ENCODE measurements at regions not wholly inside any gene's neighbourhood (a gene's known extent, or its start where the extent isn't known, plus 50 kb on each side); places are given as distances from the start of the nearest gene placed in this dataset.
A peak's percentile ranks its signal among the peaks of the same experiment; 100 is the strongest.
"Not testable (repeated sequence)": the region's sequence is repeated elsewhere in the genome, so short reads cannot be mapped to it uniquely, and the experiment has no call there.

DNA sequence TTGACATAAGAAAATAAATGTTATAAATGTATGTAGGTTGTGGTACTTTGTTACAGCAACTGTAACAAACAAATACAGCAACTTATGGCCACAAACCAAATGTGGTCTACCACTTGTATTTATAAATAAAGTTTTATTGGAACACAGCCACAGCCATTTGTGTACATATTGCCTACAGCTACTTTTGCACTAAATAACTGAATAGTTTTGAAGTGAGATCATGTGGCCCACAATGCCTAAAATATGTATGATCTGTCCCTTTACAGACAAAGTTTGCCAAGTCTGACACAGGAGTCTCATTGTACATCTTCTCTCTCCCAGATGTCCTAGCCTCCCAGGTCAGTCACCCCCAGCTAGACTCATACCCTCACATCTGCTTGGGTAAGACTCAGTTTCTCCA is 283.6 kb upstream of the PRDM9 start:
- no peak for DNase-seq

- no peak for DNase-seq
Measured at GRCh38 chr5:23221831-23222230, 285.6 kb upstream of the PRDM9 start.

DNA sequence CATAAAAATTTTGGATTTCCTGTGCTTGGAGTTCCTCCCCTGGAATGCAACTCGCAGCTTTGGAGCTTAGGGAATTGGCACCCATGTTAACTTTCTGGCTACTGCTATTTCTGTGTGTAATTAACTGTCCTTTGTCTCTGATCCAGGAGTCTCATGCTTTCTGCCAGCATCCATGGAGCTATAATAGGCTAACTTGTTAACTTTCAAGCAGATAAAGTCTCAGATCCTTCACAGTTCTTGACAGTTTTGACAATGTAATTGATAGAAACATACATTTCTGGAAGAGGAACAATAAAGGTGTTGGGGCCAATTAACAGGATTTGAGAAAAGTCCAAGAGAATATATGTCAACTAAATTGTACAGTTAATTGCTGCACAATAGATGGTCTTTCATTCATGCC is 290.2 kb upstream of the PRDM9 start:
- no peak for DNase-seq

GRCh38 chr5:23216345-23216744 is 291.1 kb upstream of the PRDM9 start:
- DNase-seq: no peak

GRCh38 chr5:23208959-23209431 is 298.4 kb upstream of the PRDM9 start:
- no peak for DNase-seq

GRCh38 chr5:23204111-23204510 is 303.3 kb upstream of the PRDM9 start:
- no peak for DNase-seq

- no peak for DNase-seq
Measured at GRCh38 chr5:23169660-23170416, 316.7 kb upstream of the CDH12 start.

GRCh38 chr5:23164971-23165370 is 311.8 kb upstream of the CDH12 start:
- DNase-seq: no peak

DNA sequence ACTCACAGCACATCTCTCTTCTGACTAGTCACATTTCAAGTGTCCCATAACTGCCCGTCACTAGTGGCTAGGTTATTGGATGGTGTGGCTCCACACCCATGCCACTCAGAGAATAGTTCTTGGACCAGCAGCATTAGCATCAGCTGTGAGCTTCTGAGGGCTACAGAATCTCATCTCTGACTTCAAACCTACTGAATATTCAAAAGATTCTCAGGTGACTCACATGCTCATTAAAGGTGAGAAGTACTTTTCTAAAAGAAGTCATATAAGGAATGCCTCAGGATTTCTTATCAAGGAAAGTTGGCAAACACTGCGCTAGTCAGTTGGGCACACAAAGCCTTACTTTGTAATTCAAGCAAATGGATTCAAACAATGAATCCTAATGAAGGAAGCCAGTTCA is 305.0 kb upstream of the CDH12 start:
- DNase-seq: no peak

- no peak for DNase-seq
Measured at GRCh38 chr5:23157716-23158115, 304.6 kb upstream of the CDH12 start.

DNA sequence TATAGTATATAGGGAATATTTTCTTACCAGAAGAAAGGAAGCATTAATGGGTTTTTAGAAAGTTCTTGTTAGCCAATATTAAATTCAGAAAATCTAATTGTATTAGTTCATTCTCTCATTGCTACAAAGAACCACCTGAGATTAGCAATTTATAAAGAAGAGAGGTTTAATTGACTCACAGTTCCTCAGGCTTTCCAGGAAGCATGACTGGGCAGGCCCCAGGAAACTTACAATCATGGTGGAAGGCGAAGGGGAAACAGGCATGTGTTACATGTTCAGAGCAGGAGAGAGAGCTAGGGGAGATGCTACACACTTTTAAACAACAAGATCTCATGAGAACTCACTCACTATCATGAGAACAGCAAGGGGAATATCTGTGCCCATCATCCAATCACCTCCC is 304.0 kb upstream of the CDH12 start:
- no peak for DNase-seq

DNA sequence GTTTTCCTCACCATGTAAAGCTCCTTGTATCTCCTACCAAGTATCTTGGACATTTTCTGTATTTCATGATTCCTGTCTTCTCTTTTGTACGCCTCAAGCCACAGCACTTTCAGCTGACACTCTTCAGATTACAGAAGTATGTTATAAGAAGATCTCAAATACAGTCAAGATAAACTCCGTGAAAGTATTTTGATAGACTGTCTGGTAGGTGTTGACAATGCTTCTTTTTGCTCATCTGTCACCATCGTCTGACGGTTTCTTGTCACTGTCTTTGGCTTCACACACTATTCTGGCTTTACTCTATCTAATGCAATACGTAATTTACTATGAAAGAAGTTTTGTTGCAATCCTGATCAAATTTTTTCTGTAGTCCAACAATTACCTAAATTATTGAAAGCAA is 294.5 kb upstream of the CDH12 start:
- no peak for DNase-seq

GRCh38 chr5:23146183-23146582 is 293.0 kb upstream of the CDH12 start:
- DNase-seq: no peak

GRCh38 chr5:23139338-23140171 is 286.4 kb upstream of the CDH12 start:
- no peak for DNase-seq

GRCh38 chr5:23136958-23137357 is 283.8 kb upstream of the CDH12 start:
- no peak for DNase-seq

DNA sequence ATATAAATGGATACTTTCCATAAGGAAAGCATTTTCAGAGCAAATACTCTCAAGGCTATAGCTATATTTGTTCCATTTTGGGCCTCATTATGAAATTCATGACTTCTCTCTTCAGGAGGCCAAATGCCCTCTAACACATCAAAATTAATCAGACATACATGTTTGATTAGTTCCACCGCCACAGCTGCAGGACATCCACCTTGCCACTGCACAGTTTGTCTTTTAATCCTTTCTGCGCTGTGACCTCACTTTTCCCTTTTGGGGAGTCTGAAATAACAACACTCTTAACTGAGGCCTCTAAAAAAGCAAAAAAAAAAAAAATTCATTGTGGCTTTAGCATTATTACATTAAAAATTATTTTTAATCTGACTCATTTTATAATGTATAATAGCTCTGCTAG is 279.1 kb upstream of the CDH12 start:
- no peak for DNase-seq

DNA sequence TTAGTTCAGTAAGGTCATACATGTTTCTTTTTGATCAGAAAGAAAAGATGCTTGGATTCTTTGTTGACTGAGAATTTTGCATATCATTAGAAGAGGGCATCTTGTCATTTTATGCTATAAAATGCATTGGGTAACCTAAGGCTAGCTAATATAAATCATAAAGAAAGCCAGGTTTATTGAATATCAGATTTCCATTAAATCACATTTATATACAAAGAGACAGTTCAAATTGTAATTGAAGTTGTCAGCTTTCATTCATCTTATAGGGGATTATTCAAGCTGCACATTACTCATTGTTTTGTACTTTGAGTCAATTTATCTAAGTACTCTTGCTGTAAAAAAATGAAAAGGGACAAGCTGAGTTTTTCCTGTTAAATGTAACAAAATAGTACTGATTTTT is 259.1 kb upstream of the CDH12 start:
- DNase-seq: no peak

- no peak for DNase-seq
Measured at GRCh38 chr5:23105021-23105420, 251.9 kb upstream of the CDH12 start.

GRCh38 chr5:23103566-23103965 is 250.4 kb upstream of the CDH12 start:
- no peak for DNase-seq

DNA sequence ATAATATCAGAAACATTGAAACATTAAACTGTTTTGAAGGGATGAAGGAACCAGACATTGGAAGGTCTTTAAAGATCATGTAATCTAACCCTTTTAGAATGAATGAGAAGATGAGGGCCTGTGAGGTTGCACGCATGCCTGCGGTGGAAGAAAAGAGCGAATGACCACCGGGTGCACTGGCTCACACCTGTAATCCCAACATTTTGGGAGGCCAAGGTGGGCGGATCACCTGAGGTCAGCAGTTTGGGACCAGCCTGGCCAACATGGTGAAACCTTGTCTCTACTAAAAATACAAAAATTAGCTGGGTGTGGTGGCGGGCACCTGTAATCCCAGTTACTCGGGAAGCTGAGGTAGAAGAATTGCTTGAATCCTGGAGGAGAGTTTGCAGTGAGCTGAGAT is 242.3 kb upstream of the CDH12 start:
- DNase-seq: not testable (repeated sequence)

GRCh38 chr5:23089286-23089685 is 236.1 kb upstream of the CDH12 start:
- DNase-seq: peak; percentile 46

DNA sequence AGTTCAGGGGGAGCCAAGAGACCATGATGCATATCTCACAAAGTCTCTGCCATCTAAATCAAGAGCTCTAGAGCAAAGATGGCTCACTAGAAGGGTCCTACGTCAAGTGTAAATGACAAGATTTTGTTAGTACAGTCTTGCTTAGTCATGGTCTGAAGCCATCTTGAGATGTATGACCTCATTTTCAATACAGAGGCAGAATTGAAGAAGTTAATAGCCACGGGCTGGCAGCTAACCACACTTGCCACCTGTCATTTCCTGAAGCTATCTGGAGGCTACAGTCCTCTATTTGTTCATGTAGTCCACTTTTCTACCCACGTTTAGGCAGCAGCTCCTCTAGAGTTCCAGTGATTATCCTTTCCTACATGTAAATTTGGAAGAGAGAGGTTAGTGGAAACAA is 231.7 kb upstream of the CDH12 start:
- DNase-seq: no peak

- no peak for DNase-seq
Measured at GRCh38 chr5:23072179-23072578, 219.0 kb upstream of the CDH12 start.

GRCh38 chr5:23071682-23072081 is 218.5 kb upstream of the CDH12 start:
- DNase-seq: no peak

All from right forelimb (tissue), 1 donor.